ENCODE measurements at regions not wholly inside any gene's neighbourhood (a gene's known extent, or its start where the extent isn't known, plus 50 kb on each side); places are given as distances from the start of the nearest gene placed in this dataset.
"Not testable (repeated sequence)": the region's sequence is repeated elsewhere in the genome, so short reads cannot be mapped to it uniquely, and the experiment has no call there.

- no peak for TF ChIP-seq CTCF (conservative IDR thresholded peaks at IDR 0.05; ENCODE audit: low read depth, low read length)
- peak; percentile 58 for DNase-seq (ENCODE audit: low read depth)
- H3K4me3 ChIP-seq (ENCODE audit: low read depth, low read length), result no peak overlapping the region
Observed at GRCh38 chr1:103448560-103448959, 76.9 kb upstream of the RNPC3 start.

DNA sequence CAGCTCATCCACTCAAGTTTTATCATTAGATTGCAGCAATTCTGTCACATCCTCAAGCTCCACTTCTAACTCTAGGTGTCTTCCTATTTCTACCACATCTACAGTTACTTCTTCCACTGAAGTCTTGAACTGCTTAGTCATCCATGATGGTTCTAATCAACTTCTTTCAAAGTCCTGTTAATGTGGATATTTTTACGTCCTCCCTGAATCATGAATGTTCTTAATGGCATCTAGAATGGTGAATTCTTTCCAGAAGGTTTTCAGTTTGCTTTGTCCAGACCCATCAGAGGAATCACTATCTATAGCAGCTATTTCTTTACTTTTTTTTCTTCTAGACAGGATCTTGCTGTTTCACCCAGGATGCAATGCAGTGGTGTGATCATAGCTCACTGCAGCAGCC, 78.0 kb upstream of the RNPC3 start:
- no peak for DNase-seq (ENCODE audit: low read depth)
- no peak for TF ChIP-seq CTCF (conservative IDR thresholded peaks at IDR 0.05; ENCODE audit: low read depth, low read length)
- H3K4me3 ChIP-seq (ENCODE audit: low read depth, low read length), result no peak overlapping the region

GRCh38 chr1:103441342-103441741, 84.2 kb upstream of the RNPC3 start:
- no peak for DNase-seq (ENCODE audit: low read depth)
- no peak overlapping the region for H3K4me3 ChIP-seq (ENCODE audit: low read depth, low read length)
- TF ChIP-seq CTCF (conservative IDR thresholded peaks at IDR 0.05; ENCODE audit: low read depth, low read length), result no peak

DNA sequence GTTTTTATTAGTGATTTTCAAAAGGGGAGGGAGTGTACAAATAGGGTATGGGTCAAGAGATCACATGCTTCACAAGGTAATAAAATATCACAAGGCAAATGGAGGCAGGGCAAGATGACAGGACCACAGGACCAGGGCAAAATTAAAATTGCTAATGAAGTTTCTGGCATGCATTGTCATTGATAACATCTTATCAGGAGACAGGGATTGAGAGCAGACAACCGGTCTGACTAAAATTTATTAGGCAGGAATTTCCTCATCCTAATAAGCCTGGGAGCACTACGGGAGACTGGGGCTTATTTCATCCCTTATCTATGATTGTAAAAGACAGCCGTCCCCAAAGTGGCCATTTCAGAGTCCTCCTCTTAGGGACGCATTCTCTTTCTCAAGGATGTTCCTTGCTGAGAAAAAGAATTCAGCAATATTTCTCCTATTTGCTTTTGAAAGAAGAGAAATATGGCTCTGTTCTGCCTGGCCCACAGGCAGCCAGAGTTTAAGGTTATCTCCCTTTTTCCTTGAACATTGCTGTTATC, 88.9 kb upstream of the RNPC3 start:
- DNase-seq (ENCODE audit: low read depth); H3K4me3 ChIP-seq (ENCODE audit: low read depth, low read length): not testable (repeated sequence)

GRCh38 chr1:103435443-103435842, 90.1 kb upstream of the RNPC3 start:
- no peak for DNase-seq (ENCODE audit: low read depth)
- H3K4me3 ChIP-seq (ENCODE audit: low read depth, low read length), result no peak overlapping the region
- TF ChIP-seq CTCF (conservative IDR thresholded peaks at IDR 0.05; ENCODE audit: low read depth, low read length), result no peak

DNA sequence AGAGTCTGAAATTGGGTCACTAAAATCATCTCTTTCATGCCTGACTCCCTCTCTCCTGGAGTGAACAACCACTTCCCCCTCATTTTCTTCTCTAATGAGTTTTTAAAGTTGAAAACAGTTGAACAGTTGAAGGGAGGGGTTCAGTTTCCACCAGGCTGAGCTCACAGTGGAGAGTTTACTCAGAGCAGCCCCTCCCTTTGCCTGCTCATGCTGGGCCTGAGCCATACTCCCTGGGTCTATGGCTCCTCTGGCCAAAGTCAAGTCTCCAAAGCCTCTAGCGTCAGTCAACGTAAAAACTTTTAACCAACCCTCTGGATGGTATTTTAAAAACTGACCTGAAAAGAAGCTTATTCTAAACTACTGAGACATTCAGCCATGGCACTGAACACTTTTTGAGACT, 100.8 kb upstream of the RNPC3 start:
- DNase-seq (ENCODE audit: low read depth), result no peak
- no peak for TF ChIP-seq CTCF (conservative IDR thresholded peaks at IDR 0.05; ENCODE audit: low read depth, low read length)
- H3K4me3 ChIP-seq (ENCODE audit: low read depth, low read length), result no peak overlapping the region

DNA sequence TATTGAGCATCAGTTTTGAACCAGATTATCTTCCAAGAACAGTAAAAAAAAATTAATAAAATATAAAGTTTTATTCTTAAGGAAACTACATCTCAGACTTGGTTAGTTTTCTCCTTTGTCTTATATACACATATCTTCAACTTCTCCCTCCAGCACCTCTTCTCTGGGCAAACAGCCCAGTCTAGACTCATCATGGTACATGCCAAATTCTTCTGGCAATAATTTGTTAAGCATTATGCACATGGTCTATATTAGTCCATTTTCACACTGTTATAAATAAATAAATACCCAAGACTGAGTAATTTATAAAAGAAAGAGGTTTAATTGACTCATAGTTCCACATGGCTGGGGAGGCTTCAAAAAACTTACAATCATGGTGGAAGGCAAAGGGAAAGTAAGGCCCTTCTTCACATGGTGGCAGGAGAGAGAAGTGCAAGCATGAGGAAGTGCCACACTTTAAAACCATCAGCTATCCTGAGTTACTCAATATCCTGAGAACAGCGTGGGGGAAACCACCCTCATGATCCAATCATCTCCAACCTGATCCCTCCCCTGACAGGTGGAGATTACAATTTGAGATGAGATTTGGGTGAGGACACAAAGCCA, 108.7 kb upstream of the RNPC3 start:
- DNase-seq (ENCODE audit: low read depth), result peak; percentile 52
- TF ChIP-seq CTCF (conservative IDR thresholded peaks at IDR 0.05; ENCODE audit: low read depth, low read length), result peak; percentile 11
- no peak overlapping the region for H3K4me3 ChIP-seq (ENCODE audit: low read depth, low read length)

Data from choroid plexus epithelial cell (primary cell).